Activated T-cell treated with anti-CD3 and anti-CD28 coated beads, Interleukin-2, amount 50 U/mL, for 4 hours (primary cell): ENCODE measurements at regions not wholly inside any gene's neighbourhood (a gene's known extent, or its start where the extent isn't known, plus 50 kb on each side); places are given as distances from the start of the nearest gene placed in this dataset.
"Not testable (repeated sequence)": the region's sequence is repeated elsewhere in the genome, so short reads cannot be mapped to it uniquely, and the experiment has no call there.

Experiments used
- ATAC-seq, 2 donors: fragments of 200-7000 bp; cut with Tn5 transposase; one replicate each; pipeline ENCODE4 v1.10.0; 2021
- DNase-seq: peaks from one replicate; pipeline ENCODE4 v3.0.0-alpha.2; 2020
- H3K27me3 Mint-ChIP-seq: one replicate; pipeline ENCODE4 v1.8.0; 2021; ENCODE audit warnings: low read depth, mixed read lengths
- H3K36me3 Mint-ChIP-seq: one replicate; pipeline ENCODE4 v1.8.0; 2022; ENCODE audit warnings: mixed read lengths; ENCODE audit not compliant: insufficient read depth
- H3K4me1 Mint-ChIP-seq: one replicate; pipeline ENCODE4 v1.8.0; 2021; ENCODE audit warnings: low read depth, mixed read lengths
- H3K4me3 Mint-ChIP-seq: one replicate; pipeline ENCODE4 v1.8.0; 2021; ENCODE audit warnings: mild to moderate bottlenecking, moderate library complexity, mixed read lengths
- H3K9me3 Mint-ChIP-seq: one replicate; pipeline ENCODE4 v1.8.0; 2021; ENCODE audit warnings: mixed read lengths

GRCh38 chr5:155529362-155529761 is 515.8 kb downstream of the KIF4B start:
- no peaks in the 10 kb centered on the region for H3K36me3 Mint-ChIP-seq
- no peaks in the 10 kb centered on the region for H3K9me3 Mint-ChIP-seq
- no peak overlapping the region for H3K4me3 Mint-ChIP-seq
- DNase-seq (no peak), ATAC-seq (no peak)
- H3K27me3 Mint-ChIP-seq, result no peaks in the 10 kb centered on the region
- H3K4me1 Mint-ChIP-seq, result no peaks in the 10 kb centered on the region

GRCh38 chr5:155530046-155530445 is 516.5 kb downstream of the KIF4B start:
- Mint-ChIP-seq H3K4me3 (no peak overlapping the region), H3K9me3 (no peaks in the 10 kb centered on the region), H3K27me3 (no peaks in the 10 kb centered on the region), H3K36me3 (no peaks in the 10 kb centered on the region), H3K4me1 (no peaks in the 10 kb centered on the region)
- ATAC-seq (no peak), DNase-seq (no peak)

GRCh38 chr5:155532621-155533311 is 519.2 kb downstream of the KIF4B start:
- ATAC-seq, result no peak
- no peaks in the 10 kb centered on the region for H3K36me3 Mint-ChIP-seq
- no peak overlapping the region for H3K4me3 Mint-ChIP-seq
- H3K4me1 Mint-ChIP-seq, result no peaks in the 10 kb centered on the region
- H3K9me3 Mint-ChIP-seq, result no peaks in the 10 kb centered on the region
- DNase-seq, result no peak
- no peaks in the 10 kb centered on the region for H3K27me3 Mint-ChIP-seq

- DNase-seq, result no peak
- no peaks in the 10 kb centered on the region for H3K27me3 Mint-ChIP-seq
- H3K9me3 Mint-ChIP-seq, result no peaks in the 10 kb centered on the region
- H3K36me3 Mint-ChIP-seq, result no peaks in the 10 kb centered on the region
- no peak for ATAC-seq
- no peak overlapping the region for H3K4me3 Mint-ChIP-seq
- no peaks in the 10 kb centered on the region for H3K4me1 Mint-ChIP-seq
These were observed 526.5 kb downstream of the KIF4B start for GRCh38 chr5:155540000-155540595.

- H3K4me3 Mint-ChIP-seq, result no peak overlapping the region
- ATAC-seq, result no peak
- no peaks in the 10 kb centered on the region for H3K36me3 Mint-ChIP-seq
- no peak for DNase-seq
- no peaks in the 10 kb centered on the region for H3K4me1 Mint-ChIP-seq
- H3K9me3 Mint-ChIP-seq, result peaks cover 7% of the 10 kb centered on the region
- peaks cover 2% of the 10 kb centered on the region for H3K27me3 Mint-ChIP-seq
These were observed 532.5 kb downstream of the KIF4B start for GRCh38 chr5:155546075-155546474.

GRCh38 chr5:155554500-155554899 is 540.9 kb downstream of the KIF4B start:
- Mint-ChIP-seq H3K4me1 (no peaks in the 10 kb centered on the region), H3K36me3 (no peaks in the 10 kb centered on the region), H3K4me3 (no peak overlapping the region), H3K9me3 (peaks cover 7% of the 10 kb centered on the region), H3K27me3 (peaks cover 4% of the 10 kb centered on the region)
- DNase-seq (no peak), ATAC-seq (no peak)

- Mint-ChIP-seq H3K27me3 (peaks cover 2% of the 10 kb centered on the region), H3K4me3 (no peak overlapping the region), H3K4me1 (no peaks in the 10 kb centered on the region), H3K9me3 (no peaks in the 10 kb centered on the region), H3K36me3 (no peaks in the 10 kb centered on the region)
- DNase-seq (no peak), ATAC-seq (no peak)
These were observed 542.7 kb downstream of the KIF4B start for GRCh38 chr5:155556222-155556621.

- Mint-ChIP-seq H3K4me1 (no peaks in the 10 kb centered on the region), H3K36me3 (no peaks in the 10 kb centered on the region), H3K27me3 (peaks cover 2% of the 10 kb centered on the region), H3K4me3 (no peak overlapping the region), H3K9me3 (no peaks in the 10 kb centered on the region)
- DNase-seq (no peak), ATAC-seq (no peak)
These were observed 543.1 kb downstream of the KIF4B start for GRCh38 chr5:155556700-155557099.

GRCh38 chr5:155562158-155562557 is 548.6 kb downstream of the KIF4B start:
- no peak for ATAC-seq
- peaks cover 4% of the 10 kb centered on the region for H3K9me3 Mint-ChIP-seq

GRCh38 chr5:155564541-155564940 is 551.0 kb downstream of the KIF4B start:
- Mint-ChIP-seq H3K4me1 (no peaks in the 10 kb centered on the region), H3K9me3 (peaks cover 14% of the 10 kb centered on the region), H3K27me3 (no peaks in the 10 kb centered on the region), H3K4me3 (no peak overlapping the region), H3K36me3 (no peaks in the 10 kb centered on the region)
- DNase-seq, result no peak
- ATAC-seq, result no peak

More at GRCh38 chr5:155562158-155562557, 548.6 kb downstream of the KIF4B start:
- Mint-ChIP-seq H3K4me3 (no peak overlapping the region), H3K4me1 (no peaks in the 10 kb centered on the region), H3K27me3 (peaks cover 2% of the 10 kb centered on the region), H3K36me3 (no peaks in the 10 kb centered on the region)
- no peak for DNase-seq

- Mint-ChIP-seq H3K4me3 (no peak overlapping the region), H3K36me3 (no peaks in the 10 kb centered on the region), H3K4me1 (no peaks in the 10 kb centered on the region), H3K27me3 (peaks cover 5% of the 10 kb centered on the region), H3K9me3 (peaks cover 11% of the 10 kb centered on the region)
- no peak for ATAC-seq
- no peak for DNase-seq
These were observed 562.3 kb downstream of the KIF4B start for GRCh38 chr5:155575861-155576260.

GRCh38 chr5:155586808-155587207 is 573.3 kb downstream of the KIF4B start:
- not testable (repeated sequence) for H3K27me3 Mint-ChIP-seq, H3K9me3 Mint-ChIP-seq, DNase-seq, H3K4me3 Mint-ChIP-seq, ATAC-seq, H3K36me3 Mint-ChIP-seq, H3K4me1 Mint-ChIP-seq

GRCh38 chr5:155587458-155587857 is 573.9 kb downstream of the KIF4B start:
- peaks cover 3% of the 10 kb centered on the region for H3K27me3 Mint-ChIP-seq
- no peak for ATAC-seq
- H3K4me3 Mint-ChIP-seq, result no peak overlapping the region
- no peak for DNase-seq
- no peaks in the 10 kb centered on the region for H3K4me1 Mint-ChIP-seq
- H3K36me3 Mint-ChIP-seq, result no peaks in the 10 kb centered on the region
- no peaks in the 10 kb centered on the region for H3K9me3 Mint-ChIP-seq

- H3K4me3 Mint-ChIP-seq, result no peak overlapping the region
- DNase-seq, result no peak
- H3K36me3 Mint-ChIP-seq, result no peaks in the 10 kb centered on the region
- no peaks in the 10 kb centered on the region for H3K9me3 Mint-ChIP-seq
- no peaks in the 10 kb centered on the region for H3K4me1 Mint-ChIP-seq
- peaks cover 7% of the 10 kb centered on the region for H3K27me3 Mint-ChIP-seq
- ATAC-seq, result no peak
These were observed 577.7 kb downstream of the KIF4B start for GRCh38 chr5:155591273-155591672.

GRCh38 chr5:155594270-155594669 is 580.7 kb downstream of the KIF4B start:
- DNase-seq (no peak), ATAC-seq (no peak)
- H3K36me3 Mint-ChIP-seq, result no peaks in the 10 kb centered on the region
- no peaks in the 10 kb centered on the region for H3K9me3 Mint-ChIP-seq
- H3K27me3 Mint-ChIP-seq, result peaks cover 7% of the 10 kb centered on the region
- no peak overlapping the region for H3K4me3 Mint-ChIP-seq
- H3K4me1 Mint-ChIP-seq, result no peaks in the 10 kb centered on the region
